IMR-90 (cell line): ENCODE measurements at regions not wholly inside any gene's neighbourhood (a gene's known extent, or its start where the extent isn't known, plus 50 kb on each side); places are given as distances from the start of the nearest gene placed in this dataset.

Experiments used
- ATAC-seq: fragments of 200-7000 bp; cut with Tn5 transposase; 2 replicates; pipeline ENCODE4 v1.9.1; 2020; ENCODE audit warnings: low read depth, mild to moderate bottlenecking, moderate library complexity
- BruUV-seq: library from RNA; stranded (reverse); fragments of 400-500 nt; replicated peaks from 2 replicates; lab custom pipeline; 2021; lab: Mats Ljungman, UMichigan
- CTCF ChIA-PET: fragments of 300-600 bp; formaldehyde crosslinking; extraction: SDS; loops from one replicate; lab custom pipeline; 2021; ENCODE audit warnings: antibody characterized with exemption; lab: Yijun Ruan, JAX
- POLR2A ChIA-PET: fragments of 300-600 bp; sonication (Branson Sonifier 250); formaldehyde crosslinking; loops from one replicate; lab custom pipeline; 2022; ENCODE audit warnings: antibody characterized with exemption; ENCODE audit not compliant: unreplicated experiment; lab: Charles Lee
- DNase-seq: peaks from one replicate; pipeline ENCODE4 v3.0.0; 2013
- H2AFZ ChIP-seq: replicated peaks from 2 replicates; pipeline ENCODE3; 2013; ENCODE audit warnings: low read length, mild to moderate bottlenecking; ENCODE audit not compliant: poor library complexity
- H2AK5ac ChIP-seq: 2 replicates; pipeline ENCODE4 v1.6.1; 2013; ENCODE audit warnings: low read depth, low read length, inconsistent platforms
- H2AK9ac ChIP-seq: replicated peaks from 2 replicates; pipeline ENCODE3; 2013; ENCODE audit warnings: mild to moderate bottlenecking, low read depth, low read length, moderate library complexity; ENCODE audit not compliant: poor library complexity
- H2BK120ac ChIP-seq: 2 replicates; pipeline ENCODE4 v1.6.1; 2013; ENCODE audit warnings: low read depth, low read length, inconsistent platforms
- H2BK15ac ChIP-seq: 3 replicates; pipeline ENCODE4 v1.6.1; 2013; ENCODE audit warnings: low read depth, low read length, inconsistent platforms
- H2BK20ac ChIP-seq: 2 replicates; pipeline ENCODE4 v1.6.1; 2013; ENCODE audit warnings: low read depth, mild to moderate bottlenecking, inconsistent platforms, low read length, moderate library complexity
- H2BK5ac ChIP-seq: 2 replicates; pipeline ENCODE4 v1.6.1; 2013; ENCODE audit warnings: mild to moderate bottlenecking, low read depth, low read length, inconsistent platforms; ENCODE audit not compliant: poor library complexity, severe bottlenecking
- H3K14ac ChIP-seq: replicated peaks from 2 replicates; pipeline ENCODE4 v1.6.1; 2013; ENCODE audit warnings: low read depth, low read length, inconsistent platforms
- H3K18ac ChIP-seq: 2 replicates; pipeline ENCODE4 v1.6.1; 2013; ENCODE audit warnings: low read depth, low read length, control low read depth
- H3K23ac ChIP-seq: 2 replicates; pipeline ENCODE4 v1.6.1; 2013; ENCODE audit warnings: low read depth, low read length, inconsistent platforms
- H3K27ac ChIP-seq: 2 replicates; pipeline ENCODE4 v1.5.1; 2013; ENCODE audit warnings: mild to moderate bottlenecking, control low read depth, low read length; ENCODE audit not compliant: insufficient read depth
- H3K27me3 ChIP-seq: 2 replicates; pipeline ENCODE4 v1.6.1; 2013; ENCODE audit warnings: low read length; ENCODE audit not compliant: control insufficient read depth, insufficient read depth
- H3K36me3 ChIP-seq: 2 replicates; pipeline ENCODE4 v1.6.1; 2013; ENCODE audit warnings: low read length, mixed read lengths; ENCODE audit not compliant: control insufficient read depth, insufficient read depth
- H3K4ac ChIP-seq: 2 replicates; pipeline ENCODE4 v1.6.1; 2013; ENCODE audit warnings: low read depth, low read length, inconsistent platforms
- H3K4me1 ChIP-seq: 2 replicates; pipeline ENCODE4 v1.6.1; 2013; ENCODE audit warnings: low read length, mixed read lengths; ENCODE audit not compliant: control insufficient read depth, insufficient read depth
- H3K4me2 ChIP-seq: 2 replicates; pipeline ENCODE4 v1.6.1; 2013; ENCODE audit warnings: low read depth, mild to moderate bottlenecking, control low read depth, low read length, moderate library complexity
- H3K4me3 ChIP-seq: 2 replicates; pipeline ENCODE4 v1.5.1; 2013; ENCODE audit warnings: low read depth, mild to moderate bottlenecking, control low read depth, low read length, moderate library complexity; ENCODE audit not compliant: insufficient read depth
- H3K56ac ChIP-seq: 2 replicates; pipeline ENCODE4 v1.6.1; 2013; ENCODE audit warnings: low read length, inconsistent platforms; ENCODE audit not compliant: insufficient read depth; ENCODE audit errors: extremely low read depth
- H3K79me1 ChIP-seq, 2 experiments: 2 replicates each; pipeline ENCODE4 v1.6.1; 2013; ENCODE audit warnings: low read length in 2 of 2, inconsistent platforms in 1 of 2, low read depth in 1 of 2
- H3K9ac ChIP-seq: 2 replicates; pipeline ENCODE4 v1.6.1; 2013; ENCODE audit warnings: low read depth, low read length, control low read depth
- H3K9me1 ChIP-seq: 2 replicates; pipeline ENCODE4 v1.6.1; 2013; ENCODE audit warnings: low read length, inconsistent platforms; ENCODE audit not compliant: insufficient read depth
- H3K9me3 ChIP-seq: 2 replicates; pipeline ENCODE4 v1.6.1; 2013; ENCODE audit warnings: low read length; ENCODE audit not compliant: control insufficient read depth, insufficient read depth
- H4K20me1 ChIP-seq: 2 replicates; pipeline ENCODE4 v1.6.1; 2013; ENCODE audit warnings: low read length, inconsistent platforms; ENCODE audit not compliant: insufficient read depth
- H4K5ac ChIP-seq: 2 replicates; pipeline ENCODE4 v1.6.1; 2013; ENCODE audit warnings: mild to moderate bottlenecking, low read depth, low read length, control low read depth
- H4K8ac ChIP-seq, 2 experiments: 2 replicates each; pipeline ENCODE4 v1.6.1; 2013; ENCODE audit warnings: low read depth in 2 of 2, low read length in 2 of 2, control low read depth in 1 of 2, inconsistent platforms in 1 of 2
- H4K91ac ChIP-seq: 2 replicates; pipeline ENCODE4 v1.6.1; 2013; ENCODE audit warnings: low read depth, low read length, inconsistent platforms; ENCODE audit not compliant: insufficient read depth
- BHLHE40 ChIP-seq: fragments of 150-350 bp; IDR thresholded peaks from 2 replicates; pipeline ENCODE4 v1.6.1; 2016; ENCODE audit warnings: mild to moderate bottlenecking, low read depth, low read length
- CEBPB ChIP-seq: IDR thresholded peaks from 2 replicates; pipeline ENCODE4 v1.6.1; 2012; ENCODE audit warnings: low read depth, low read length, improper control_type of control experiment
- CHD1 ChIP-seq: IDR thresholded peaks from 2 replicates; pipeline ENCODE4 v1.6.1; 2012; ENCODE audit warnings: low read depth, low read length, improper control_type of control experiment
- CTCF ChIP-seq: conservative IDR thresholded peaks from 2 replicates; pipeline ENCODE4 v1.5.1; 2012; ENCODE audit warnings: mild to moderate bottlenecking, low read depth, low read length, improper control_type of control experiment
- ELK1 ChIP-seq: fragments of 150-350 bp; IDR thresholded peaks from 2 replicates; pipeline ENCODE4 v1.6.1; 2016; ENCODE audit warnings: low read depth, mild to moderate bottlenecking, low read length, moderate library complexity, borderline replicate concordance
- FOS ChIP-seq: fragments of 150-350 bp; IDR thresholded peaks from 2 replicates; pipeline ENCODE4 v1.6.1; 2016; ENCODE audit warnings: low read depth, low read length
- MAFK ChIP-seq: IDR thresholded peaks from 2 replicates; pipeline ENCODE4 v1.6.1; 2012; ENCODE audit warnings: low read depth, low read length, improper control_type of control experiment
- MAZ ChIP-seq: IDR thresholded peaks from 2 replicates; pipeline ENCODE4 v1.6.1; 2012; ENCODE audit warnings: low read depth, mild to moderate bottlenecking, low read length, improper control_type of control experiment, moderate library complexity, borderline replicate concordance
- MXI1 ChIP-seq: IDR thresholded peaks from 2 replicates; pipeline ENCODE4 v1.6.1; 2012; ENCODE audit warnings: low read depth, mild to moderate bottlenecking, low read length, moderate library complexity, borderline replicate concordance
- NFE2L2 ChIP-seq: fragments of 150-350 bp; IDR thresholded peaks from 2 replicates; pipeline ENCODE4 v1.6.1; 2016; ENCODE audit warnings: low read depth, mild to moderate bottlenecking, low read length
- POLR2A ChIP-seq: IDR thresholded peaks from 2 replicates; pipeline ENCODE4 v1.6.1; 2012; ENCODE audit warnings: mild to moderate bottlenecking, low read depth, low read length
- RAD21 ChIP-seq: IDR thresholded peaks from 2 replicates; pipeline ENCODE4 v1.6.1; 2012; ENCODE audit warnings: low read length, improper control_type of control experiment
- RCOR1 ChIP-seq: IDR thresholded peaks from 2 replicates; pipeline ENCODE4 v1.6.1; 2012; ENCODE audit warnings: mild to moderate bottlenecking, low read length, improper control_type of control experiment; ENCODE audit not compliant: insufficient replicate concordance
- RFX5 ChIP-seq: IDR thresholded peaks from 2 replicates; pipeline ENCODE4 v1.8.0; 2012; ENCODE audit warnings: low read depth, mild to moderate bottlenecking, low read length, moderate library complexity
- SMC3 ChIP-seq: fragments of 150-350 bp; IDR thresholded peaks from 2 replicates; pipeline ENCODE4 v1.6.1; 2016; ENCODE audit warnings: low read depth, mild to moderate bottlenecking, antibody characterized with exemption, low read length, moderate library complexity
- USF2 ChIP-seq: fragments of 150-350 bp; IDR thresholded peaks from 2 replicates; pipeline ENCODE4 v1.6.1; 2017; ENCODE audit warnings: mild to moderate bottlenecking, antibody characterized with exemption, low read length, low read depth
- WGBS, 2 experiments: methylation state at CpG; one replicate each; pipeline versions ENCODE4 v1.1.5 to v1.1.7; 2013; ENCODE audit warnings: missing lambda C conversion rate in 2 of 2; ENCODE audit not compliant: insufficient read length in 1 of 2; ENCODE audit errors: extremely low coverage in 2 of 2; 5-methylcytosine and 5-hydroxymethylcytosine counted together
- dilution Hi-C: fragments of 300-500 bp; cut with HindIII; formaldehyde crosslinking; loops from one replicate; pipeline ENCODE4 v1.14.3; 2018; ENCODE audit warnings: low sequenced_read_pairs; ENCODE audit not compliant: unreplicated experiment
- in situ Hi-C: fragments of 300-500 bp; cut with MboI; formaldehyde crosslinking; loops from 3 replicates; pipeline ENCODE4 v1.14.3; 2019; ENCODE audit warnings: low sequenced_read_pairs, inconsistent platforms, mixed read lengths
- intact Hi-C: fragments of 100-400 bp; cut with micrococcal nuclease; formaldehyde crosslinking; loops from 2 replicates; pipeline ENCODE4 v1.10.0; 2022

GRCh38 chr6:104566411-104566810 lies 293.3 kb downstream of the HACE1 start:
- WGBS, 2 experiments: no CpG with 5 or more reads among the region's 3 CpGs
- in situ Hi-C loops: no loop called here
- ChIA-PET POLR2A (no interaction called here), CTCF (no interaction called here)
- Histone ChIP-seq H3K9me3 (no peaks in the 10 kb centered on the region), H4K20me1 (no peaks in the 10 kb centered on the region), H4K5ac (no peak overlapping the region), H3K27me3 (no peaks in the 10 kb centered on the region), H2BK15ac (no peak overlapping the region), H3K36me3 (no peaks in the 10 kb centered on the region), H3K9ac (no peak overlapping the region), H3K4me2 (no peak overlapping the region), H3K4me3 (no peak overlapping the region), H3K4me1 (no peaks in the 10 kb centered on the region), H3K56ac (no peak overlapping the region), H4K91ac (no peak overlapping the region), H2BK20ac (no peak overlapping the region), H3K27ac (no peak overlapping the region), H3K79me1 (no peaks in the 10 kb centered on the region), H3K23ac (no peak overlapping the region), H2BK5ac (no peak overlapping the region), H3K14ac (no peak overlapping the region), H4K8ac (no peak overlapping the region), H3K4ac (no peak overlapping the region), H2BK120ac (no peak overlapping the region), H2AK5ac (no peak overlapping the region), H3K18ac (no peak overlapping the region), H3K9me1 (no peaks in the 10 kb centered on the region), H2AFZ (no peak overlapping the region), H2AK9ac (no peak overlapping the region)
- no peak for ATAC-seq
- dilution Hi-C loops: no loop called here
- TF ChIP-seq MXI1: no peak
- no peak for TF ChIP-seq RAD21
- no peak for TF ChIP-seq ELK1
- no peak for TF ChIP-seq POLR2A
- TF ChIP-seq USF2: no peak
- TF ChIP-seq RFX5: no peak
- no peak for TF ChIP-seq SMC3
- TF ChIP-seq MAFK: no peak
- TF ChIP-seq BHLHE40: no peak
- TF ChIP-seq RCOR1: no peak
- no peak for TF ChIP-seq NFE2L2
- TF ChIP-seq MAZ: no peak
- TF ChIP-seq CHD1: no peak
- TF ChIP-seq CTCF: no peak
- no peak for TF ChIP-seq FOS
- TF ChIP-seq CEBPB: no peak
- DNase-seq: no peak
- intact Hi-C loops: no loop called here
- no TSS peak for BruUV-seq
